Stomach (tissue), 8 donors: ENCODE measurements at regions not wholly inside any gene's neighbourhood (a gene's known extent, or its start where the extent isn't known, plus 50 kb on each side); places are given as distances from the start of the nearest gene placed in this dataset.
"Not testable (repeated sequence)": the region's sequence is repeated elsewhere in the genome, so short reads cannot be mapped to it uniquely, and the experiment has no call there.

ENCODE experiments used
- DNase-seq, 2 donors: peaks; one replicate each; pipeline versions ENCODE4 v3.0.0 to v3.0.0-alpha.2; 2013 to 2019
- H3K27ac ChIP-seq, 5 donors: fragments of 200-600 bp in 4 of 5; sonication (generic) in 4 of 5; one replicate each; pipeline ENCODE4 v1.5.1; 2013 to 2019; ENCODE audit warnings: mild to moderate bottlenecking in 1 of 5, moderate library complexity in 1 of 5
- H3K27me3 ChIP-seq, 3 donors: fragments of 200-600 bp; sonication (generic); one replicate each; pipeline ENCODE4 v1.5.1; 2017 to 2019; ENCODE audit warnings: mixed run types in 1 of 3
- H3K36me3 ChIP-seq, 4 donors: fragments of 200-600 bp; sonication (generic); 1 replicate in 3 of 4; 2 replicates in 1 of 4; pipeline ENCODE4 v1.5.1; 2016 to 2019
- H3K4me1 ChIP-seq, 4 donors: fragments of 200-600 bp; sonication (generic); one replicate each; pipeline ENCODE4 v1.5.1; 2016 to 2019
- H3K4me3 ChIP-seq, 4 donors: fragments of 200-600 bp; sonication (generic) in 3 of 4; one replicate each; pipeline ENCODE4 v1.5.1; 2016 to 2019; ENCODE audit warnings: mild to moderate bottlenecking in 1 of 4
- H3K9me3 ChIP-seq, 4 donors: fragments of 200-600 bp; sonication (generic); one replicate each; pipeline ENCODE4 v1.5.1; 2016 to 2019
- CTCF ChIP-seq, 7 experiments: fragments of 450-650 bp in 4 of 7; fragments of 200-600 bp in 3 of 7; sonication (generic) in 3 of 7; IDR thresholded peaks; one replicate each; pipeline ENCODE4 v1.5.1; 2016 to 2019; ENCODE audit warnings: antibody characterized with exemption in 7 of 7, control low read depth in 2 of 7, mild to moderate bottlenecking in 1 of 7
- EP300 ChIP-seq: sonication (generic); formaldehyde crosslinking; IDR thresholded peaks from one replicate; pipeline ENCODE4 v1.6.1; 2017; ENCODE audit warnings: antibody characterized with exemption
- POLR2A ChIP-seq, 4 donors: fragments of 450-650 bp; IDR thresholded peaks; one replicate each; pipeline ENCODE4 v1.6.1; 2016; ENCODE audit warnings: antibody characterized with exemption in 4 of 4, control low read depth in 2 of 4, mild to moderate bottlenecking in 1 of 4, moderate library complexity in 1 of 4
- POLR2AphosphoS5 ChIP-seq, 3 donors: sonication (generic); formaldehyde crosslinking; IDR thresholded peaks; one replicate each; pipeline ENCODE4 v1.6.1; 2016; ENCODE audit warnings: antibody characterized with exemption in 3 of 3
- WGBS, 5 donors: extraction: QIAGEN DNeasy Blood & Tissue Kit in 3 of 5; methylation state at CpG; one replicate each; pipeline versions ENCODE4 v1.1.5 to v1.1.7; 2013 to 2018; 5-methylcytosine and 5-hydroxymethylcytosine counted together
- intact Hi-C: fragments of 100-400 bp; cut with DNase I; formaldehyde crosslinking; loops from one replicate; pipeline ENCODE4 v1.15.1; 2023; ENCODE audit warnings: low total_unique reads
- donor health status: healthy with polysubstance abuse.
- donor health status: Bipolar disorder and iron deficiency.
- donor health status: healthy.

- Histone ChIP-seq H3K27ac (no peak overlapping the region), H3K27me3 (no peaks in the 10 kb centered on the region), H3K4me1 (no peaks in the 10 kb centered on the region), H3K36me3 (no peaks in the 10 kb centered on the region), H3K9me3 (peaks cover 0 to 6% (median 3%) of the 10 kb centered on the region in 4 donors), H3K4me3 (no peak overlapping the region)
- 69 to 75% (median 69%) methylated on average over 3 of the region's 3 CpGs for WGBS, 5 donors
- intact Hi-C loops, result no loop called here
- TF ChIP-seq EP300 (no peak), POLR2AphosphoS5 (IDR thresholded peaks at IDR 0.05) (no peak), POLR2A (IDR thresholded peaks at IDR 0.05) (no peak), CTCF (IDR thresholded peaks at IDR 0.05) (no peak)
- no peak for DNase-seq
Observed at GRCh38 chr14:42508209-42508946, 901.7 kb downstream of the LRFN5 start.

GRCh38 chr14:42504433-42504832 lies 897.8 kb downstream of the LRFN5 start:
- Histone ChIP-seq H3K36me3 (no peaks in the 10 kb centered on the region), H3K27ac (no peak overlapping the region), H3K4me1 (no peaks in the 10 kb centered on the region), H3K27me3 (no peaks in the 10 kb centered on the region), H3K4me3 (no peak overlapping the region), H3K9me3 (peaks cover 0 to 6% (median 3%) of the 10 kb centered on the region in 4 donors)
- whole genome bisulfite sequencing, 5 donors, result 56 to 70% (median 63%) methylated on average over 1 of the region's 1 CpG
- DNase-seq, result no peak
- TF ChIP-seq POLR2A (IDR thresholded peaks at IDR 0.05) (no peak), EP300 (no peak), CTCF (IDR thresholded peaks at IDR 0.05) (no peak), POLR2AphosphoS5 (IDR thresholded peaks at IDR 0.05) (no peak)
- intact Hi-C loops, result no loop called here

GRCh38 chr14:42499137-42499536 lies 892.5 kb downstream of the LRFN5 start:
- H3K27ac ChIP-seq, result no peak overlapping the region
- H3K9me3 ChIP-seq, result peaks cover 0 to 4% (median 0%) of the 10 kb centered on the region in 4 donors
- TF ChIP-seq EP300, result no peak
- no peaks in the 10 kb centered on the region for H3K36me3 ChIP-seq
- intact Hi-C loops, result no loop called here
- no peaks in the 10 kb centered on the region for H3K27me3 ChIP-seq
- DNase-seq, result no peak
- no peak overlapping the region for H3K4me3 ChIP-seq
- H3K4me1 ChIP-seq, result no peaks in the 10 kb centered on the region

GRCh38 chr14:42490536-42490935 lies 883.9 kb downstream of the LRFN5 start:
- no peaks in the 10 kb centered on the region for H3K36me3 ChIP-seq
- H3K9me3 ChIP-seq, result no peaks in the 10 kb centered on the region
- intact Hi-C loops, result no loop called here
- H3K27ac ChIP-seq, result no peak overlapping the region
- no peak for DNase-seq
- no peak overlapping the region for H3K4me3 ChIP-seq
- H3K27me3 ChIP-seq, result no peaks in the 10 kb centered on the region
- WGBS, 5 donors, result 80 to 92% (median 81%) methylated on average over 1 of the region's 1 CpG
- H3K4me1 ChIP-seq, result no peaks in the 10 kb centered on the region
- TF ChIP-seq POLR2A (IDR thresholded peaks at IDR 0.05), result no peak
- no peak for TF ChIP-seq EP300
- no peak for TF ChIP-seq CTCF (IDR thresholded peaks at IDR 0.05)
- no peak for TF ChIP-seq POLR2AphosphoS5 (IDR thresholded peaks at IDR 0.05)

- Histone ChIP-seq H3K4me1 (no peaks in the 10 kb centered on the region), H3K4me3 (no peak overlapping the region), H3K36me3 (no peaks in the 10 kb centered on the region), H3K27ac (no peak overlapping the region), H3K9me3 (no peaks in the 10 kb centered on the region), H3K27me3 (no peaks in the 10 kb centered on the region)
- no peak for DNase-seq
- TF ChIP-seq POLR2AphosphoS5 (IDR thresholded peaks at IDR 0.05) (no peak), CTCF (IDR thresholded peaks at IDR 0.05) (no peak), EP300 (no peak), POLR2A (IDR thresholded peaks at IDR 0.05) (no peak)
- WGBS, 5 donors, result 79 to 91% (median 86%) methylated on average over 1 of the region's 1 CpG
- intact Hi-C loops, result no loop called here
Observed at GRCh38 chr14:42488965-42489364, 882.3 kb downstream of the LRFN5 start.

GRCh38 chr14:42482345-42482971 lies 875.8 kb downstream of the LRFN5 start:
- 95 to 97% (median 97%) methylated on average over 23 to 41 of the region's 41 CpGs for WGBS, 5 donors
- H3K27ac ChIP-seq, DNase-seq, H3K4me1 ChIP-seq, H3K9me3 ChIP-seq, H3K4me3 ChIP-seq, H3K36me3 ChIP-seq, H3K27me3 ChIP-seq, intact Hi-C loops: not testable (repeated sequence)

- H3K36me3 ChIP-seq, intact Hi-C loops, H3K27ac ChIP-seq, H3K4me3 ChIP-seq, H3K4me1 ChIP-seq, H3K9me3 ChIP-seq, H3K27me3 ChIP-seq, DNase-seq: not testable (repeated sequence)
- 77 to 88% (median 79%) methylated on average over 8 of the region's 8 CpGs for whole genome bisulfite sequencing, 5 donors
Observed at GRCh38 chr14:42481714-42482113, 875.0 kb downstream of the LRFN5 start.
